NCI-H1092 treated with DMSO at 0.1 percent for 48 hours (cell line): ENCODE measurements at regions not wholly inside any gene's neighbourhood (a gene's known extent, or its start where the extent isn't known, plus 50 kb on each side); places are given as distances from the start of the nearest gene placed in this dataset.

Experiments
- DNase-seq: peaks from one replicate; lab custom pipeline; 2025; lab: John Stamatoyannopoulos, UW

DNA sequence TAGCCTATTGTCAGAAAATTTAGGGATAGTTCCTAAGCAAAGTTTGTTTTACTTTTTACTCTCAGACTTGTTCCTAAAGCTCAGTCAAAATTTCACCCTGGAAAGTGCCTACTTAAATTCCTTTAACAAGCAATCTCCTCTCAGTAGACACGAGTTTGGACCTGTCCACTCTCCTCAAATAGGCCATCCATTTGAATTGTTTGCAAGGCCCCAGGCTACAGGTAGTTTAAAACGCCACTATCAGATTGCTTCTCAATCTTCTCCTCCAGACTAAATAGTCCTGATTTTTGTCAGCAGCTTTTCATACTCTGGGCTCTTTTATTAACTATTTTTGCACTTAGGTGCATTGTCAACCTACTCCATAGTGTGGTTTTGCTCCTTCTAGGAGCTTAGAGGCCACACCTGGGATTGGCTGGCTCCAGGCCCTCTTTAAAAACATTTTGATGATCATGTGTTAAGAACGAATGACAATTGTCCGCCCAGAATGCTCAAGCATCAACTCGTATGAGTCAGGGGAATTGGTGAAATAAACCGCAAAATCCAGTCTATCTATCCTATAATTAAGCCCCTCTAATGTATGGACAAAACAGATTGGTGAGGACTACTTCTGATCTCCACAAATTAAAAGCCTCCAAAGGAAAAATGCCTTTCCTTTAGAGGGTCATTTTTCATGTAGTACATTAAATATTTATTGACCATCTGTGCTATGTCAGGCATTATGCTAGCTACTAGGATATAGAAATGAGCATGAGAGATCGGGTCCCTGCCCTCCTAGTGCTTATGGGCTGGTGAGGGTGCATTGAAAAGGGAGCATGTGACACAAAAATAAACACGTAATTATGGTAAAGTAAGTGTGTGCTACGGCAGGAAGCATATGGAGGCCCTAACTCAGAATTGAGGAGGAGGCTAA is 333.8 kb upstream of the TNP1 start:
- DNase-seq: peak; percentile 42

DNA sequence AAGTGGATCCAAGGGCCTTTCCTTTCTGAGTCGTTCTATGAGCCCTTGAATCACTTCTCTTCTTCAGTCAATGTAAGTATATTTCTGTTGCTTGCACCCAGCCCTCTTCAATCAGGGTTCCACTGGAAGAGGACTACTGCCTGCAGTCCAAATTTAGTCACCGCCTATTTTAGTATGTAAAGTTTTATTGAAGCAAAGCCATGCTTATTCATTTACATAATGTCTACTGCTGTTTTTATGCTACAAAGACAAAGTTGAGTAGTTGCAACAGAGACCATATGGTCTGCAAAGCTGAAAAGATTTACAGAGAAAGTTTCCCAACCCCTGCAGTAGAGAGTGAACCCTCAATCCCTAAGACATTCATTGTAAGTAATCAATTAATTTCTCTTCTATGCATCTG is 332.5 kb upstream of the TNP1 start:
- DNase-seq: no peak

DNA sequence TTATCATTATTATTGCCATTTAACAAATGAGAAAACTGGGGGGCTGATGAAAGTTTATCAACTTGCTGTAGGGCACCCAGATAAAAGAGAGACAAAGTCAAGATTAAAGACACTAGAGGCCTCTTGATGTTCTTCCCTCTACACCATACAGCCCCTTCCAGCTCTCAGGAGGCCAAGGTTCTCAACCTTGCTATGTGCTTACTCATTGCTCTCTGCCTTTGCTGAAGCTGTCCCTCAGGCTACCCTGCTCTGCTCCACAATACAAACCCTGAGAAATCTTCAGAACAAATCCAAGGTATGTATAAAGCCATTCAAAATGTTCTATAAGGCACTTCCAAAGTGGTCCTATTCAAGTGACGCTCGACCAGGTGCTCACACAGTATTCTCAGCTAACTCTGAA is 329.9 kb upstream of the TNP1 start:
- no peak for DNase-seq

DNA sequence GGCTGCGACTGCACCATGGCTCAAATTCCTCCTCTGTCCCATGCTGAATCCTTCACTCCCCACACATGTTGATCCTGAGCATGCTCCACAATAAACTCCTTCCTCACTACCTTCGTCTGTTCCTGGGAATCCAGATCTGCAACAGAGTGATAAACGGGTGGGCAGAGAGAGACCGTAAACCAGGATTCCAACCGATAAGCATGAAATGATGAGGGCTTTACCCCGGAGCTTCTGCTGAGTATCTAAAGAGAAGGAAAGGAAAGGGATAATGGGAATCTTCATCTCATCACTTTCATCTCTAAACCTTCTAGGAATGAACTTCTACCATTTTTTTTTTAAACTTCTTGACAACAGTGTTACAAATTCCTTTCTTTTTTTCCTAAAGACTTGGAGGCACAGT is 329.3 kb upstream of the TNP1 start:
- no peak for DNase-seq

GRCh38 chr2:217186668-217187159 is 326.9 kb upstream of the TNP1 start:
- DNase-seq: no peak

DNA sequence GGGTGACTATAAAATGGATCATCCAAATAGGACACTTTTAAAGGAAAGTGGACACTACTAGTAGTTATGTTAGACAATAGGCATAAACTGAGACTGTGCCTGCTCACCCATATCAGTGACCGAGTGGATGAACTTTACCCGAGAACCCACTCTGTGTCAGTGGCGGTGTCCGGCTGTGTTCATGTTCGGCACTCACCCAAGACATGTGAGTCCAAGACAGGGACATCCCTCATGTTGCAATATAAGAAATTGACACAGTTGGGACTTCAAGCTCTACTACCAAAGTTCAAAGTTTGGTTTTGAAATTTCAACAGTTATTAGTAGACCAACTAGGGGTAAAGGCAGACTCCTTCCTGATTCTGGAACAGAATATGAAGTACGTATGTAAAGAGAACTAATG is 326.3 kb upstream of the TNP1 start:
- no peak for DNase-seq

DNA sequence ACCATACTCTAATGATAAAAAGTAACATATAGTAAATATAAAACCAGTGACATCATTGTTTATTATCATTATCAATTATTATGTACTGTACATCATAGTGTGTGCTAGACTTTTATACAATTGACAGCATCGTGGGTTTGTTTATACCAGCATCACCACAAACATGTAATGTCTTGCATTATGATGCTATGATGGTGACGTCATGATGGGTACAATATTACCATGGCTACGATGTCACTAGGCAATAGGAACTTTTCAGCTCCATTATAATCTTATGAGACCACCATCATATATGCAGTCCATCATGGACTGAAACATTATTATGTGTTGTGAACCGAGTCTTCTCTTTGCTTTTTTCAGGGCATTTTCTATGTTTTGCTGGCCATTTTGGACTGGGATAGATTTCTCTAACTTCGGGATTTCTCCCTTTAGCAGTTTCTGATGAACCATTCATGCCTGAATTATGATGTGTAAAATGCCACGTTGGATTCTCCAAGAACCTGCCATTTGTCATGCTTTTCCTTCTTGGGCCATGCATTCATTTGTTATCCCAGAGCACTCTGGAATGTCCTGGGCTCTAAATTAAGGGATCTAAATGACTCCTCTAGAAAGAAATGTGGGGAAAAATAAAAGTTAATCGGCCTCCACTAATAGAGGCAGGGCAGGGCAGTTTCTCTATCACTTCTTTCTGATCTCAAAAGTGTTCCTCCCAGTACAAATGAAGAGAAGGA is 325.6 kb upstream of the TNP1 start:
- DNase-seq: no peak

DNA sequence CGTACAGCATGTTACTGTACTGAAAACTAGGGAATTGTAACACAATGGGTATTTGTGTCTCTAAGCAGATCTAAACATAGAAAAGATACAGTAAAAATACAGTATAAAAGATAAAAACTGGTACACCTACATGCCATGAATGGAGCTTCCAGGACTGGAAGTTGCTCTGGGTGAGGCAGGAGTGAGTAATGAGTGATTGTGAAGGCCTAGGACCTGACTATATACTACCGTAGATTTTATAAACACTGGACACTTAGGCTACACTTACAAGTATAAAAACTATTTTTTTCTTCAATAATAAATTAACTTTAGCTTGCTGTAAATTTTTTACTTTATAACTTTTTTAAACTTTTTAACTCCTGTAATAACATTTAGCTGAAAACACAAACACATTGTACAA is 324.4 kb upstream of the TNP1 start:
- DNase-seq: no peak

- peak; percentile 5 for DNase-seq
Observed at GRCh38 chr2:217183471-217183870, 323.6 kb upstream of the TNP1 start.

GRCh38 chr2:217182926-217183325 is 323.1 kb upstream of the TNP1 start:
- no peak for DNase-seq

- no peak for DNase-seq
Observed at GRCh38 chr2:217181512-217181911, 321.6 kb upstream of the TNP1 start.

GRCh38 chr2:217179854-217180253 is 320.0 kb upstream of the TNP1 start:
- DNase-seq: no peak

DNA sequence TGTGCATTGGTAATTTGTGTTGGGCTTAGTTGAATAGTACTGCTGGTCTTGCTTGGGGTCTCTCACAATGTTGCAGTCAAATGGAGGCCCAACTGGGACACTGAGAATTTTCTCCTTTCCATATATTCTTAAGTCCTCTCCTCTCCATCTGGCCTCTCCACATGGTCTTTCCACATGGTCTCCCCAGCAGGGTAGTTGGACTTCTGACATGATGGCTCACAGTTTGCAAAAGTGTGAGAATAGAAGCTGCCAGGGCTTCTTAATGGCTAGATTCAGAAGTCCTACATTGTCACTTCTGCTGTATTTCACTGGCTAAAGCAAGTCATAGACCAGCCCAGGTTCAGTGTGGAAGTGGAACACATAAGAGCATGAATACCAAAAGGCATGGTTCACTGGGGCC is 318.5 kb upstream of the TNP1 start:
- no peak for DNase-seq

- DNase-seq: no peak
Observed at GRCh38 chr2:217177720-217178119, 317.9 kb upstream of the TNP1 start.

DNA sequence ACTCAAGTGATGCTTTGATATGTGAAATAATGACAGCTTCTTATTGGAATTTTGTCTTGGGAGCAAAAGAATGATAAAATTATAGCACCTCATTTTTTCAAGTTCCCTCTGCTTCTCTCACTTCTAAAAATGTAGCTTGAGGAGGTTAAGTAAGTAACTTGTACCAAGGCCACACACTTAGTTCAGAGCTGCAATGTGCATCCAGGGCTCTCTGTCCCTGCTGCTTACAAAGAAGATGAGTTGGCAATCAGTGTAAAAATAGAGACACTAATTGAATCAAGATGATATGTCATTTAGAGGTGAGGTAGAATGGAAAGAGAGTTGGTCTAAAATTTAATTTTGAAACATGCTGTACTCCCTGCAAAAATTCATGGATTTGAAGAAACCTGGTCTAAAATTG is 312.0 kb upstream of the TNP1 start:
- DNase-seq: no peak

GRCh38 chr2:217168496-217168895 is 308.6 kb upstream of the TNP1 start:
- DNase-seq: no peak

DNA sequence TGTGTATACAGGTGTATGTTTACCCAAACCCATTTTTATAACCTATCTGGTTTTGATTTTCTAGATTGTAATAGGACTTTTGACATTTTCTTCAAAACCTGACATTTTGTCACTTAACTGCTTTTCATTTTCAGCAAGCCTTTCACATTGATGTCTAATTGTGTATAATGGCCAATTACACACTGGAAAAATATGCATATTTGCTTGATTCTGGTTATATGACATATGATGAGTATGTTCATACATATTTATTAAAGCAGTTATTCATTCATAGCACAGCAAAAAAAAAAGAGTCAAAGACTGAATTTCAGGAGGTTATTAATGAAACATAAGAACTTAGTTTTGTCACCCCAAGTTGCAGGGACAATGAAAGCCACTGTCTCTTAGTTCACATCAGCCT is 307.7 kb upstream of the TNP1 start:
- DNase-seq: no peak

DNA sequence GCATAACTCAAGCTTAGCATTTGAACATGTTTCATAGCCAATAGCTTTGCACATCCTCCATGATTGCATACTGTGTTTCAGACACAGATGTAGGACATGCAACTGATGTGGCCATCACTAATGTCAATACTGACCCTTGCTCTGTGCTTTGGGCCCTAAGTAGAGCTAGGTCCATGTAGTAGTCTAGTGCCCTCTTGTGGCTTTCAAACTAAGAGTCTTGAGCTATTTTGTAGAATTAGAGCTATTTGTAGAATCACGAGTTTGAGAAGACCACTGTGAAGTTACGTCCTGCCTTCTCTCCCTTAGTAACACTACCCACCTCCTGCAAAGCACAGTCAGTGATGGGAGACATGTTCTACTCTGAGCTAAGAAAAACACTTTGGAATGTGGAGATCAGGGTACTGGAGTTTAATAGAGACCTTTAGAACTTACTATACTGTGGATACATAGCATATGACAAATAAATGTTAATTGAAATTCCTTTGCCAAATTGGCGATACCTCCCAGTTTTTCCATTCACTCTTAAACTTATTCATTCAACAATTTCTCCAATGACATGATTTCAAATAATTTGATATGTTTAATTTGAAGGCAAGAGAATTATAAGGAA is 306.5 kb upstream of the TNP1 start:
- DNase-seq: peak; percentile 69

GRCh38 chr2:217165547-217165946 is 305.7 kb upstream of the TNP1 start:
- DNase-seq: no peak

- no peak for DNase-seq
Observed at GRCh38 chr2:217163987-217164386, 304.1 kb upstream of the TNP1 start.

- no peak for DNase-seq
Observed at GRCh38 chr2:217162533-217162932, 302.7 kb upstream of the TNP1 start.
